Astrocyte (in vitro differentiated cells and primary cell): ENCODE measurements at regions not wholly inside any gene's neighbourhood (a gene's known extent, or its start where the extent isn't known, plus 50 kb on each side); places are given as distances from the start of the nearest gene placed in this dataset.

Source experiments
- EZH2 ChIP-seq: IDR thresholded peaks from 2 replicates; pipeline ENCODE4 v1.6.1; 2012; ENCODE audit warnings: mild to moderate bottlenecking, low read length, inconsistent platforms; ENCODE audit not compliant: insufficient read depth
- TF ChIP-seq, protein P1 (sequence below): IDR thresholded peaks from 2 replicates; pipeline ENCODE4 v1.5.1; 2011; ENCODE audit warnings: low read depth, mild to moderate bottlenecking, inconsistent platforms, low read length, moderate library complexity; ENCODE audit not compliant: insufficient read depth

GRCh38 chr6:137692308-137692707, 174.8 kb upstream of the TNFAIP3 start:
- TF ChIP-seq EZH2, result no peak
- TF ChIP-seq, protein P1, sequence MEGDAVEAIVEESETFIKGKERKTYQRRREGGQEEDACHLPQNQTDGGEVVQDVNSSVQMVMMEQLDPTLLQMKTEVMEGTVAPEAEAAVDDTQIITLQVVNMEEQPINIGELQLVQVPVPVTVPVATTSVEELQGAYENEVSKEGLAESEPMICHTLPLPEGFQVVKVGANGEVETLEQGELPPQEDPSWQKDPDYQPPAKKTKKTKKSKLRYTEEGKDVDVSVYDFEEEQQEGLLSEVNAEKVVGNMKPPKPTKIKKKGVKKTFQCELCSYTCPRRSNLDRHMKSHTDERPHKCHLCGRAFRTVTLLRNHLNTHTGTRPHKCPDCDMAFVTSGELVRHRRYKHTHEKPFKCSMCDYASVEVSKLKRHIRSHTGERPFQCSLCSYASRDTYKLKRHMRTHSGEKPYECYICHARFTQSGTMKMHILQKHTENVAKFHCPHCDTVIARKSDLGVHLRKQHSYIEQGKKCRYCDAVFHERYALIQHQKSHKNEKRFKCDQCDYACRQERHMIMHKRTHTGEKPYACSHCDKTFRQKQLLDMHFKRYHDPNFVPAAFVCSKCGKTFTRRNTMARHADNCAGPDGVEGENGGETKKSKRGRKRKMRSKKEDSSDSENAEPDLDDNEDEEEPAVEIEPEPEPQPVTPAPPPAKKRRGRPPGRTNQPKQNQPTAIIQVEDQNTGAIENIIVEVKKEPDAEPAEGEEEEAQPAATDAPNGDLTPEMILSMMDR, result no peak
